Vagina (tissue), 2 donors: ENCODE measurements at regions not wholly inside any gene's neighbourhood (a gene's known extent, or its start where the extent isn't known, plus 50 kb on each side); places are given as distances from the start of the nearest gene placed in this dataset.

Experiments used
- DNase-seq, 2 donors: peaks; one replicate each; pipeline ENCODE4 v3.0.0-alpha.2; 2017; ENCODE audit errors: extremely low spot score in 2 of 2
- H3K27ac ChIP-seq: fragments of 200-600 bp; sonication (generic); one replicate; pipeline ENCODE4 v1.5.1; 2019
- H3K27me3 ChIP-seq: fragments of 200-600 bp; sonication (generic); one replicate; pipeline ENCODE4 v1.5.1; 2019
- H3K36me3 ChIP-seq, 2 donors: fragments of 200-600 bp; sonication (generic); one replicate each; pipeline ENCODE4 v1.5.1; 2017 to 2019
- H3K4me1 ChIP-seq: fragments of 200-600 bp; sonication (generic); one replicate; pipeline ENCODE4 v1.5.1; 2019
- H3K4me3 ChIP-seq, 2 donors: fragments of 200-600 bp; sonication (generic); 1 replicate in 1 of 2; 2 replicates in 1 of 2; pipeline ENCODE4 v1.5.1; 2016 to 2019
- H3K9me3 ChIP-seq: fragments of 200-600 bp; sonication (generic); one replicate; pipeline ENCODE4 v1.5.1; 2019
- CTCF ChIP-seq, 3 experiments: fragments of 450-650 bp in 2 of 3; fragments of 200-600 bp in 1 of 3; sonication (generic) in 1 of 3; IDR thresholded peaks; one replicate each; pipeline ENCODE4 v1.5.1; 2017 to 2019; ENCODE audit warnings: antibody characterized with exemption in 3 of 3, mild to moderate bottlenecking in 2 of 3, moderate library complexity in 2 of 3
- POLR2A ChIP-seq, 2 donors: fragments of 450-650 bp; IDR thresholded peaks; one replicate each; pipeline ENCODE4 v1.6.1; 2017; ENCODE audit warnings: antibody characterized with exemption in 2 of 2, mild to moderate bottlenecking in 2 of 2, moderate library complexity in 2 of 2
- POLR2AphosphoS5 ChIP-seq, 2 donors: sonication (generic); formaldehyde crosslinking; IDR thresholded peaks; one replicate each; pipeline ENCODE4 v1.9.0; 2017; ENCODE audit warnings: antibody characterized with exemption in 2 of 2, mild to moderate bottlenecking in 2 of 2, low read depth in 1 of 2; ENCODE audit not compliant: insufficient read depth in 1 of 2
- intact Hi-C: fragments of 100-400 bp; cut with DNase I; formaldehyde crosslinking; loops from one replicate; pipeline ENCODE4 v1.15.1; 2023

GRCh38 chr3:88621586-88621985 is 471.8 kb downstream of the C3orf38 start:
- DNase-seq = no peak
- no peak for TF ChIP-seq CTCF (IDR thresholded peaks at IDR 0.05)
- no peak for TF ChIP-seq POLR2AphosphoS5 (IDR thresholded peaks at IDR 0.05; ENCODE audit: insufficient read depth in 1 of 2, low read depth in 1 of 2)
- no peak for TF ChIP-seq POLR2A (IDR thresholded peaks at IDR 0.05)
- H3K4me3 ChIP-seq = no peak overlapping the region
- intact Hi-C loops = no loop called here
- H3K27me3 ChIP-seq = no peaks in the 10 kb centered on the region
- no peak overlapping the region for H3K27ac ChIP-seq
- no peaks in the 10 kb centered on the region for H3K4me1 ChIP-seq
- no peaks in the 10 kb centered on the region for H3K36me3 ChIP-seq
- no peaks in the 10 kb centered on the region for H3K9me3 ChIP-seq

GRCh38 chr3:88623709-88624108 is 473.9 kb downstream of the C3orf38 start:
- TF ChIP-seq CTCF (IDR thresholded peaks at IDR 0.05) (no peak), POLR2A (IDR thresholded peaks at IDR 0.05) (no peak), POLR2AphosphoS5 (IDR thresholded peaks at IDR 0.05; ENCODE audit: insufficient read depth in 1 of 2, low read depth in 1 of 2) (no peak)
- Histone ChIP-seq H3K9me3 (no peaks in the 10 kb centered on the region), H3K36me3 (no peaks in the 10 kb centered on the region), H3K4me3 (no peak overlapping the region), H3K27ac (no peak overlapping the region), H3K27me3 (no peaks in the 10 kb centered on the region), H3K4me1 (no peaks in the 10 kb centered on the region)
- DNase-seq = no peak
- intact Hi-C loops = no loop called here

- H3K4me1 ChIP-seq = no peaks in the 10 kb centered on the region
- TF ChIP-seq POLR2AphosphoS5 (IDR thresholded peaks at IDR 0.05; ENCODE audit: insufficient read depth in 1 of 2, low read depth in 1 of 2) (no peak), CTCF (IDR thresholded peaks at IDR 0.05) (no peak), POLR2A (IDR thresholded peaks at IDR 0.05) (no peak)
- no peak overlapping the region for H3K4me3 ChIP-seq
- intact Hi-C loops = no loop called here
- H3K9me3 ChIP-seq = no peaks in the 10 kb centered on the region
- H3K27ac ChIP-seq = no peak overlapping the region
- H3K27me3 ChIP-seq = no peaks in the 10 kb centered on the region
- DNase-seq = no peak
- no peaks in the 10 kb centered on the region for H3K36me3 ChIP-seq
Measured at GRCh38 chr3:88626456-88627120, 476.8 kb downstream of the C3orf38 start.

GRCh38 chr3:88628901-88629300 is 478.5 kb upstream of the EPHA3 start:
- no peaks in the 10 kb centered on the region for H3K27me3 ChIP-seq
- no peak overlapping the region for H3K4me3 ChIP-seq
- no peaks in the 10 kb centered on the region for H3K4me1 ChIP-seq
- H3K27ac ChIP-seq = no peak overlapping the region
- TF ChIP-seq POLR2A (IDR thresholded peaks at IDR 0.05) (no peak), POLR2AphosphoS5 (IDR thresholded peaks at IDR 0.05; ENCODE audit: insufficient read depth in 1 of 2, low read depth in 1 of 2) (no peak), CTCF (IDR thresholded peaks at IDR 0.05) (no peak)
- no peak for DNase-seq
- intact Hi-C loops = no loop called here
- H3K36me3 ChIP-seq = no peaks in the 10 kb centered on the region
- no peaks in the 10 kb centered on the region for H3K9me3 ChIP-seq

GRCh38 chr3:88632226-88632625 is 475.2 kb upstream of the EPHA3 start:
- TF ChIP-seq POLR2AphosphoS5 (IDR thresholded peaks at IDR 0.05; ENCODE audit: insufficient read depth in 1 of 2, low read depth in 1 of 2) (no peak), CTCF (IDR thresholded peaks at IDR 0.05) (no peak), POLR2A (IDR thresholded peaks at IDR 0.05) (no peak)
- no peaks in the 10 kb centered on the region for H3K36me3 ChIP-seq
- intact Hi-C loops = no loop called here
- no peak overlapping the region for H3K4me3 ChIP-seq
- no peaks in the 10 kb centered on the region for H3K9me3 ChIP-seq
- no peak for DNase-seq
- H3K27ac ChIP-seq = no peak overlapping the region
- H3K4me1 ChIP-seq = no peaks in the 10 kb centered on the region
- H3K27me3 ChIP-seq = no peaks in the 10 kb centered on the region
